WTC11 (cell line): ENCODE measurements at regions not wholly inside any gene's neighbourhood (a gene's known extent, or its start where the extent isn't known, plus 50 kb on each side); places are given as distances from the start of the nearest gene placed in this dataset.

Experiments used
- CREB1 ChIP-seq: sonication (generic); formaldehyde crosslinking; IDR thresholded peaks from 2 replicates; pipeline ENCODE4 v1.8.0; 2023; ENCODE audit warnings: mild to moderate bottlenecking, missing genetic modification reagents
- CTCF ChIP-seq: fragments of 200-600 bp; IDR thresholded peaks from 2 replicates; pipeline ENCODE4 v1.8.0; 2022; ENCODE audit warnings: antibody characterized with exemption
- FOXK1 ChIP-seq: sonication (generic); formaldehyde crosslinking; IDR thresholded peaks from 2 replicates; pipeline ENCODE4 v1.8.0; 2022; ENCODE audit warnings: mild to moderate bottlenecking, moderate library complexity, missing genetic modification reagents
- GABPB1 ChIP-seq: sonication (generic); formaldehyde crosslinking; IDR thresholded peaks from 2 replicates; pipeline ENCODE4 v1.8.1; 2023; ENCODE audit warnings: mild to moderate bottlenecking, missing genetic modification reagents
- MLX ChIP-seq: sonication (generic); formaldehyde crosslinking; IDR thresholded peaks from 2 replicates; pipeline ENCODE4 v1.8.1; 2023; ENCODE audit warnings: mild to moderate bottlenecking, missing genetic modification reagents, moderate library complexity
- MYBL2 ChIP-seq: sonication (generic); formaldehyde crosslinking; IDR thresholded peaks from 2 replicates; pipeline ENCODE4 v1.8.1; 2023; ENCODE audit warnings: mild to moderate bottlenecking, moderate library complexity, missing genetic modification reagents
- NR1H2 ChIP-seq: sonication (generic); formaldehyde crosslinking; IDR thresholded peaks from 2 replicates; pipeline ENCODE4 v1.9.0; 2021; ENCODE audit warnings: mild to moderate bottlenecking, moderate library complexity, missing genetic modification reagents
- TEAD1 ChIP-seq: sonication (generic); formaldehyde crosslinking; IDR thresholded peaks from 2 replicates; pipeline ENCODE4 v1.8.0; 2022; ENCODE audit warnings: mild to moderate bottlenecking, missing genetic modification reagents
- ZBTB43 ChIP-seq: sonication (generic); formaldehyde crosslinking; IDR thresholded peaks from 2 replicates; pipeline ENCODE4 v1.8.1; 2023; ENCODE audit warnings: mild to moderate bottlenecking, missing genetic modification reagents
- ZMAT4 ChIP-seq: fragments of 250-450 bp; sonication (Bioruptor Pico); IDR thresholded peaks from 2 replicates; pipeline ENCODE4 v1.9.0; 2021; ENCODE audit warnings: mild to moderate bottlenecking
- ZSCAN18 ChIP-seq: fragments of 250-450 bp; sonication (Bioruptor Pico); IDR thresholded peaks from 2 replicates; pipeline ENCODE4 v2.1.2; 2022; ENCODE audit warnings: mild to moderate bottlenecking, moderate library complexity

- TF ChIP-seq MLX (CRISPR knock-in tag) (no peak), TEAD1 (CRISPR knock-in tag) (no peak), FOXK1 (no peak), CREB1 (CRISPR knock-in tag) (no peak), CTCF (peak; percentile 20; the same call in 1 of the 2 replicates), ZSCAN18 (CRISPR knock-in tag) (no peak), MYBL2 (no peak), NR1H2 (CRISPR knock-in tag) (no peak), ZMAT4 (CRISPR knock-in tag) (no peak), ZBTB43 (CRISPR knock-in tag) (no peak), GABPB1 (no peak)
Measured at GRCh38 chr4:116180157-116180601, 905.2 kb downstream of the TRAM1L1 start.
